Neural progenitor cell (in vitro differentiated cells): ENCODE measurements at regions not wholly inside any gene's neighbourhood (a gene's known extent, or its start where the extent isn't known, plus 50 kb on each side); places are given as distances from the start of the nearest gene placed in this dataset.

ENCODE experiments used
- CTCF ChIP-seq: fragments of 200-600 bp; sonication (generic); IDR thresholded peaks from 2 replicates; pipeline ENCODE4 v1.5.1; 2017; ENCODE audit warnings: antibody characterized with exemption, mild to moderate bottlenecking
- EZH2 ChIP-seq: fragments of 200-600 bp; sonication (generic); IDR thresholded peaks from 2 replicates; pipeline ENCODE4 v1.6.1; 2017; ENCODE audit warnings: antibody characterized with exemption, mild to moderate bottlenecking, moderate library complexity

- TF ChIP-seq CTCF (no peak), EZH2 (no peak)
These were observed 108.9 kb downstream of the IFI44 start for GRCh38 chr1:78758506-78758905.
